ENCODE measurements at regions not wholly inside any gene's neighbourhood (a gene's known extent, or its start where the extent isn't known, plus 50 kb on each side); places are given as distances from the start of the nearest gene placed in this dataset.
"Not testable (repeated sequence)": the region's sequence is repeated elsewhere in the genome, so short reads cannot be mapped to it uniquely, and the experiment has no call there.

DNA sequence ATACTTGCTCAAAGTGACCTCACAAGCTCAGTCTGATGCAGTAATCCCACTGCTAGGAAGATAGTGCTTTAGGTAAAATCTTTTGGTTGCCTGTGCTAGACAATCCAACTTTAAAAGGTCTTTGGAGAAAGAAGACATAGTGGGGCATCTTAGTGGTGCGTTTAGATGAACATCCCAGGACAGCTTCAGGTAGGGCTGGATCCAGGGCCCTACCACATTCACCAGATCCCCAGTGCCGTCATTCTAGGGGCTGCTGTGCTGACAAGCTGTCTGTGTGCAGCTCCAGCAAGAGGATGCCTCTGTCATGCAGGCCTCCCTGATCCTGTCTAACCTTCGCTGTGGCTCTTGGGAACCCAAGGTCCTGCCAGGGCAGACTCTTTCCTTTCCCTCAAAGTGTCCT, 100.7 kb upstream of the EIF5 start:
- Histone ChIP-seq H3K27me3 (ENCODE audit: insufficient read depth, low read length, poor library complexity, severe bottlenecking) (no peaks in the 10 kb centered on the region), H3K9ac (ENCODE audit: low read depth, low read length, poor library complexity, severe bottlenecking) (no peak overlapping the region), H3F3A (ENCODE audit: low read depth) (no peaks in the 10 kb centered on the region), H4K20me1 (ENCODE audit: insufficient read depth, low read length, poor library complexity, severe bottlenecking) (no peaks in the 10 kb centered on the region), H2AFZ (ENCODE audit: low read length) (no peak overlapping the region), H3K4me3 (ENCODE audit: low read length, poor library complexity, severe bottlenecking) (no peak overlapping the region), H3K79me2 (ENCODE audit: insufficient read depth, low read length) (no peaks in the 10 kb centered on the region), H3K9me3 (ENCODE audit: insufficient read depth, low read depth, low read length) (no peaks in the 10 kb centered on the region), H3K4me2 (ENCODE audit: low read depth, low read length, poor library complexity, severe bottlenecking) (no peak overlapping the region), H3K9me2 (replicated peaks; ENCODE audit: low read depth, low read length) (no peaks in the 10 kb centered on the region), H3K36me3 (ENCODE audit: insufficient read depth, low read length) (no peaks in the 10 kb centered on the region), H3K4me1 (ENCODE audit: insufficient read depth, low read length, poor library complexity, severe bottlenecking) (no peaks in the 10 kb centered on the region)
- TF ChIP-seq, protein P1, sequence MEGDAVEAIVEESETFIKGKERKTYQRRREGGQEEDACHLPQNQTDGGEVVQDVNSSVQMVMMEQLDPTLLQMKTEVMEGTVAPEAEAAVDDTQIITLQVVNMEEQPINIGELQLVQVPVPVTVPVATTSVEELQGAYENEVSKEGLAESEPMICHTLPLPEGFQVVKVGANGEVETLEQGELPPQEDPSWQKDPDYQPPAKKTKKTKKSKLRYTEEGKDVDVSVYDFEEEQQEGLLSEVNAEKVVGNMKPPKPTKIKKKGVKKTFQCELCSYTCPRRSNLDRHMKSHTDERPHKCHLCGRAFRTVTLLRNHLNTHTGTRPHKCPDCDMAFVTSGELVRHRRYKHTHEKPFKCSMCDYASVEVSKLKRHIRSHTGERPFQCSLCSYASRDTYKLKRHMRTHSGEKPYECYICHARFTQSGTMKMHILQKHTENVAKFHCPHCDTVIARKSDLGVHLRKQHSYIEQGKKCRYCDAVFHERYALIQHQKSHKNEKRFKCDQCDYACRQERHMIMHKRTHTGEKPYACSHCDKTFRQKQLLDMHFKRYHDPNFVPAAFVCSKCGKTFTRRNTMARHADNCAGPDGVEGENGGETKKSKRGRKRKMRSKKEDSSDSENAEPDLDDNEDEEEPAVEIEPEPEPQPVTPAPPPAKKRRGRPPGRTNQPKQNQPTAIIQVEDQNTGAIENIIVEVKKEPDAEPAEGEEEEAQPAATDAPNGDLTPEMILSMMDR (conservative IDR thresholded peaks at IDR 0.05; ENCODE audit: low read length), result no peak
- no peak for TF ChIP-seq EZH2phosphoT487 (IDR thresholded peaks at IDR 0.05; ENCODE audit: borderline replicate concordance)

GRCh38 chr14:103234826-103235225, 99.2 kb upstream of the EIF5 start:
- H3K4me3 ChIP-seq (ENCODE audit: low read length, poor library complexity, severe bottlenecking), result not testable (repeated sequence)

GRCh38 chr14:103235506-103235905, 98.5 kb upstream of the EIF5 start:
- H3K36me3 ChIP-seq (ENCODE audit: insufficient read depth, low read length); H3K9me3 ChIP-seq (ENCODE audit: insufficient read depth, low read depth, low read length); H3K9me2 ChIP-seq (replicated peaks; ENCODE audit: low read depth, low read length); H4K20me1 ChIP-seq (ENCODE audit: insufficient read depth, low read length, poor library complexity, severe bottlenecking); H3K9ac ChIP-seq (ENCODE audit: low read depth, low read length, poor library complexity, severe bottlenecking); H3K4me3 ChIP-seq (ENCODE audit: low read length, poor library complexity, severe bottlenecking); H3F3A ChIP-seq (ENCODE audit: low read depth); H3K4me2 ChIP-seq (ENCODE audit: low read depth, low read length, poor library complexity, severe bottlenecking); H3K79me2 ChIP-seq (ENCODE audit: insufficient read depth, low read length); H3K4me1 ChIP-seq (ENCODE audit: insufficient read depth, low read length, poor library complexity, severe bottlenecking); H2AFZ ChIP-seq (ENCODE audit: low read length); H3K27me3 ChIP-seq (ENCODE audit: insufficient read depth, low read length, poor library complexity, severe bottlenecking): not testable (repeated sequence)

More at GRCh38 chr14:103234826-103235225, 99.2 kb upstream of the EIF5 start:
- H3K36me3 ChIP-seq (ENCODE audit: insufficient read depth, low read length); H3K4me2 ChIP-seq (ENCODE audit: low read depth, low read length, poor library complexity, severe bottlenecking); H3K9me2 ChIP-seq (replicated peaks; ENCODE audit: low read depth, low read length); H3K9ac ChIP-seq (ENCODE audit: low read depth, low read length, poor library complexity, severe bottlenecking); H3K9me3 ChIP-seq (ENCODE audit: insufficient read depth, low read depth, low read length); H4K20me1 ChIP-seq (ENCODE audit: insufficient read depth, low read length, poor library complexity, severe bottlenecking); H3K27me3 ChIP-seq (ENCODE audit: insufficient read depth, low read length, poor library complexity, severe bottlenecking); H3K79me2 ChIP-seq (ENCODE audit: insufficient read depth, low read length); H3F3A ChIP-seq (ENCODE audit: low read depth); H2AFZ ChIP-seq (ENCODE audit: low read length); H3K4me1 ChIP-seq (ENCODE audit: insufficient read depth, low read length, poor library complexity, severe bottlenecking): not testable (repeated sequence)

GRCh38 chr14:103239751-103240150, 94.3 kb upstream of the EIF5 start:
- Histone ChIP-seq H4K20me1 (ENCODE audit: insufficient read depth, low read length, poor library complexity, severe bottlenecking) (no peaks in the 10 kb centered on the region), H3F3A (ENCODE audit: low read depth) (no peaks in the 10 kb centered on the region), H3K9me2 (replicated peaks; ENCODE audit: low read depth, low read length) (no peaks in the 10 kb centered on the region), H3K9ac (ENCODE audit: low read depth, low read length, poor library complexity, severe bottlenecking) (no peak overlapping the region), H3K4me1 (ENCODE audit: insufficient read depth, low read length, poor library complexity, severe bottlenecking) (no peaks in the 10 kb centered on the region), H3K9me3 (ENCODE audit: insufficient read depth, low read depth, low read length) (peaks cover 7% of the 10 kb centered on the region; the same call in 1 of the 2 replicates), H3K4me2 (ENCODE audit: low read depth, low read length, poor library complexity, severe bottlenecking) (no peak overlapping the region), H3K36me3 (ENCODE audit: insufficient read depth, low read length) (no peaks in the 10 kb centered on the region), H3K27me3 (ENCODE audit: insufficient read depth, low read length, poor library complexity, severe bottlenecking) (no peaks in the 10 kb centered on the region), H2AFZ (ENCODE audit: low read length) (no peak overlapping the region), H3K79me2 (ENCODE audit: insufficient read depth, low read length) (no peaks in the 10 kb centered on the region), H3K4me3 (ENCODE audit: low read length, poor library complexity, severe bottlenecking) (no peak overlapping the region)
- TF ChIP-seq, protein P1 (conservative IDR thresholded peaks at IDR 0.05; ENCODE audit: low read length), result no peak
- no peak for TF ChIP-seq EZH2phosphoT487 (IDR thresholded peaks at IDR 0.05; ENCODE audit: borderline replicate concordance)
